MM.1S (cell line): ENCODE measurements at regions not wholly inside any gene's neighbourhood (a gene's known extent, or its start where the extent isn't known, plus 50 kb on each side); places are given as distances from the start of the nearest gene placed in this dataset.

ENCODE experiments used
- EZH2 ChIP-seq: fragments of 300-600 bp; sonication (generic); optimal IDR thresholded peaks from 2 replicates; pipeline ENCODE3; 2017; ENCODE audit warnings: low read depth, mild to moderate bottlenecking, antibody characterized with exemption, low read length, mixed read lengths
- EZH2phosphoT487 ChIP-seq: fragments of 300-600 bp; sonication (generic); IDR thresholded peaks from 2 replicates; pipeline ENCODE4 v1.6.1; 2018; ENCODE audit warnings: antibody characterized with exemption, low read length
- TF ChIP-seq, protein P1 (sequence below): fragments of 300-600 bp; sonication (generic); IDR thresholded peaks from 2 replicates; pipeline ENCODE4 v1.5.1; 2016; ENCODE audit warnings: antibody characterized with exemption, low read length, mixed read lengths

- TF ChIP-seq, protein P1, sequence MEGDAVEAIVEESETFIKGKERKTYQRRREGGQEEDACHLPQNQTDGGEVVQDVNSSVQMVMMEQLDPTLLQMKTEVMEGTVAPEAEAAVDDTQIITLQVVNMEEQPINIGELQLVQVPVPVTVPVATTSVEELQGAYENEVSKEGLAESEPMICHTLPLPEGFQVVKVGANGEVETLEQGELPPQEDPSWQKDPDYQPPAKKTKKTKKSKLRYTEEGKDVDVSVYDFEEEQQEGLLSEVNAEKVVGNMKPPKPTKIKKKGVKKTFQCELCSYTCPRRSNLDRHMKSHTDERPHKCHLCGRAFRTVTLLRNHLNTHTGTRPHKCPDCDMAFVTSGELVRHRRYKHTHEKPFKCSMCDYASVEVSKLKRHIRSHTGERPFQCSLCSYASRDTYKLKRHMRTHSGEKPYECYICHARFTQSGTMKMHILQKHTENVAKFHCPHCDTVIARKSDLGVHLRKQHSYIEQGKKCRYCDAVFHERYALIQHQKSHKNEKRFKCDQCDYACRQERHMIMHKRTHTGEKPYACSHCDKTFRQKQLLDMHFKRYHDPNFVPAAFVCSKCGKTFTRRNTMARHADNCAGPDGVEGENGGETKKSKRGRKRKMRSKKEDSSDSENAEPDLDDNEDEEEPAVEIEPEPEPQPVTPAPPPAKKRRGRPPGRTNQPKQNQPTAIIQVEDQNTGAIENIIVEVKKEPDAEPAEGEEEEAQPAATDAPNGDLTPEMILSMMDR: no peak
- no peak for TF ChIP-seq EZH2
- no peak for TF ChIP-seq EZH2phosphoT487
Measured at GRCh38 chr2:221050020-221050795, 521.9 kb downstream of the EPHA4 start.
